GM18870 (cell line): ENCODE measurements at regions not wholly inside any gene's neighbourhood (a gene's known extent, or its start where the extent isn't known, plus 50 kb on each side); places are given as distances from the start of the nearest gene placed in this dataset.
A peak's percentile ranks its signal among the peaks of the same experiment; 100 is the strongest.

Experiments
- ATAC-seq: cut with Tn5 transposase; IDR thresholded peaks from one replicate; pipeline ENCODE4 v1.9.1; 2021; ENCODE audit warnings: moderate library complexity; ENCODE audit not compliant: unreplicated experiment

DNA sequence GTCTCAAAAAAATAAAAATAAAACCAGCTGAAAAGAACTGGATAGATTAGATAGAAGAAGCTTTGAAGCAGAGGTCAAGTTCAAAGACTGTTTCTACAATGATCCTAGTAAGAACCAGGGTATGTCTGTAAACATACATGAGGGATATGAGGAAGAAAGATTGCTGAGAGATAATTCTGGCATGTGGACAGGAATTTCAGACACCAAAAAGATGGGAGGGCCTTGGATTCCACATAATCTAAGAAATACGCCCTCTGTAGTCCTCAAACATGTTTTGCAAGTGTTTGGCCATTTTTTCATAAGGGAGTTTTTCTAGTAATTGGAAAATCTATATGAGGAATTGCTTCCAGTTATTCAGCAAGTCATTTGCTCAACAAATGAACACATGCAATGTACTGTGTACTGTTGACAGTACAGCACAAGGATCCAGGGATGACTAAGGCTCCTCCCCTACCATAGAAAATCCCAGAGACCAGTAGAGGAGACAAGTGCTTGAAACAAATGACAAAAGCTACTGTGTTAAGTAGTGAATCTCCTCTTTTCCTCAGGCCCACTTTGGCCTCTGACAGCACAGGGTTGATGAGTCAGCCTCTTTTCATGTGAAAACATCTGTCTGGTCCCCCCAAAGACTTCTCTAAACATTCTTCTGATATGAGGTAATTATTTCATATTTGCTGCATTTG lies 795.9 kb downstream of the MAFB start:
- no peak for ATAC-seq

DNA sequence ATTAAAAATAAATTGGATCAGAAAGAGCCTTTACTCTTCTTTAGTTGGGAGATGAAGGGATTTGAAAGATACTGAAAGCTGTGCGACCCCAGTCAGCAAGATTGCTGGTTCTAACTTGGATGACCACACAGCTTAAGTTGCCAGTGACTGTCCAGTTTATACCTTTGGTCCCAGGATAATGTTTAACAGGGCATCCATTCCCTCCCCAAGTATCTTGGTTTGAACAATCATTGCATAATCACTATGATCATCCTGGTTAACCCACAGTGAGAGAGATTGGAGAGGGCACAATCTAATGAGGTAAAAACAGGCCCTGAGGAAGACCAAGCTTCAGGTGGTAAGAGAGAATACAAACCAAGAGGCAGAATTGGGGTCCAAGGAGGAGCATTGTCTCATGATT lies 798.3 kb downstream of the MAFB start:
- no peak for ATAC-seq

DNA sequence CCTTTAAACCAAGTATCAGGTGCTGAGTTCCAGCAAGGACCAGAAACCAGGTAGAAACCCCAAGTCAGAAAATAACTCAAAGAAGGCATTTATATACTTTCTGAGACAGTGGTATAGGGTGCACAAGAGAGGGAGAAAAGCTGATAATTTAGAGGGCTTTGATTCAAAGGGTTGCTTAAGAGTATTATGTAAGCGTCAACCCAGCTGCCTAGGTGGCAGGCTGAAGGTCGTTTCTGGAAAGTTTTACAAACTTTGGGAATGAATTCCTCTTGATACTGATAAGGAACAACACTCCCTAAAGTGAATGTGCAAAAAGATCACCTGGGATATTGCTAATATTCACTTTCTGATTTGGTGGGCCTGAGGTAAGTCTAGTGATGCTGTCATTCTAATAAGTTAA lies 800.7 kb downstream of the MAFB start:
- ATAC-seq, result no peak

DNA sequence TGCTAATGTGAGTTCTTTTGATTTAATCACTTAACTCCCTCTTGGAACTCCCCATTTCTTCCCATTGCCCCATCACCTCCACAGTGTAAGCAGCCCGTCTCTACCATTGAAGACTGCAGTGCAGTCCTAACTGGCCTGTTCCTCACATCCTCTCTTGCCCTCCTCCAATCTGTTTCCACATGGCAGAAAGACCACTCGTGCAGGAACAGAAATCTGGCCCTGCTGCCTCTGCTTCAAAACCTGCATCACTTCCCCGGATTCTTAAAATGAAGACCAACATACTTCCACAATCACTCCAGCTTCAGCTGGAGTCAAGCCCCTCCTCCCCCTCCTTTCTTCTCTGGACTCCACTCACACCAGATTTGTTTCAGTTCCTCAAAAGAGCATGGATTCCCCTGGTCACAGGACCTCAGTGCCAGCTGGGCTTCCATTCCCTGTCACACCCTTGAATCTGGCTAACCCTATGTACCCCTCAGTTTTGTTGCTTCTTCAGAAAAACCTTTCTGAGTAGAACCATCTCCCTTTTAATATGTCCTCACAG lies 802.3 kb downstream of the MAFB start:
- ATAC-seq, result no peak

DNA sequence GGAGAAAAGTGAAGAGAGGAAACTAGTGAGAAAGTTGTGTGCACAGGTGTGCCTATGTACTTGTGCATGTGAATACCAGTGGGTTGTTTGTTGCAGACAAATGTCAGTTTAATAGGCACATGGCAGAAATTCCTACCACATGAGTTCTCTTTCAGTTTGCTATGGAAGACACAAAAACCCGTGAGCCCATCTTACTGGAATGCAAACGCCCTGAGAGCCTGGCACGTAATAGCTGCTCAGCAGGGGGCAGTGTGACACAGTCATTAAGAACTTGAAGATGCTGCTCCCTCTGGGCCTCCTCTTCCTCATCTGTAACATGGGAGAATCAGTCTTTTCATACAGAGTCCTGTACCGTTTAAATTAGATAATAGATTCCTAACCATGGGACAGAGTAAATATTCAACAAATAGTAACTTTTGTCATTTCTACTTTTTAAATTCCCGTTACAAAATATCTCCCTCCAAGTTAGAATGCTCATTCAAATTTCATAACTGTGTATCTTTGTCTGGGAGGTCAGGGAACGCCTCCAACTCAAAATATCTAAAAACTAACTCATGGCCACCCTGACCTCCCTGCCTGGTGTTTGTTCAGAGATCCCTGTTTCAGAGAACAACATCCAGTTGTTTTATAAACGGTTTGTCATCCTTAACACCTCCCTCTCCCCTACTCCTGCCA lies 802.9 kb downstream of the MAFB start:
- no peak for ATAC-seq

DNA sequence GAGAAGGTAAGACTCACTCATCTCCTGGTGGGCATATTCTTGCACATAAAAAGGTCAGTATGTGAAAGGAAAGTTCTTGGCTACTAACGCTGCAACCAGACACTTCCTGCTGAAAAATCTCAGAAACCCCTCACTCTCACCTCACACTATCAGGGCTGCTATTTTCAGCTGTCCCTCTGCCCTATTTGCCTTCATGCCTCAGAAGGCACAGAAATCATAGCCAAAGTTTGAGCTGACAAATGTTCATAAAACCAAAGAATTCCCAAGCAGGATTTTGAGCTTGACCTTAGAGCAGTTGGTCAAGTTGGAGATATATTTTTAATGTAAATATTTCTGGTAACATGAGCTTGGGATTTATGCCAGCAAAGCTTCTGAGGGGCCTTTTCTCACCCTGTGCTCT lies 806.2 kb downstream of the MAFB start:
- ATAC-seq, result no peak

DNA sequence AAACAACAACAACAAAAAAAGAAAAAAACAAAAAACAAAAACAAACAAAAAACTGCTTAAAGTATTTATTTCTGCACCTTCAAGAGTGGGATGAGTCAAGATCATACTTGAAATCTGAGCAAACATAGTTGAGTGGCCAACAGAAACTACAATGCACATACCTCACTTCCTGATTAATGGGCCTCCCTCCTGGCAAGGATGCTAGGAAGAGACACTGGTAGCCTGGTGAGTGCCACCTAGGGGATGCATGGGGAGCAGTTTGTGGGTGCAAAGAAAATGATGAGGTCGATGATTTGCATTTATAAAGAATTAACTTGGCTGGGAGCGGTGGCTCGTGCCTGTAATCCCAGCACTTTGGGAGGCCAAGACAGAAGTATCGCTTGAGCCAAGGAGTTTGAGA lies 808.1 kb downstream of the MAFB start:
- ATAC-seq, result no peak

DNA sequence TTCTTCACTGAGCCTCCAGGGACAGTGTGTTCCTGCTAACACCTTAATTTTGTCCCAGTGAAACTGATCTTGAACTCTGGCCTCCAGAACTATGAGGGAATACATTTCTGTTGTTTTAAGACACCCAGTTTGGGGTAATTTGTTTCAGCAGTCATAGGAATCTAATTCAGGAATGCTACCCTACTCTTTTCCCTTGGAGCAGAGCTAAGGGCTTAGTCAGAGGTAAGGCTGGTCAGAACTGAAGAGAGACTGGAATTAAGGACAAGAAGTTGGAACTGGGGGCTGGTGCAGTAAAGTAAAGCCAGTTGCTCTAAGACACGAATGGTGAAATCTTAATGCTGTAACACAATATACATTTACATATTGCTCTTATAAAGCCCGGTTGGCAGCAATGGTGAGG lies 809.7 kb downstream of the MAFB start:
- ATAC-seq, result no peak

DNA sequence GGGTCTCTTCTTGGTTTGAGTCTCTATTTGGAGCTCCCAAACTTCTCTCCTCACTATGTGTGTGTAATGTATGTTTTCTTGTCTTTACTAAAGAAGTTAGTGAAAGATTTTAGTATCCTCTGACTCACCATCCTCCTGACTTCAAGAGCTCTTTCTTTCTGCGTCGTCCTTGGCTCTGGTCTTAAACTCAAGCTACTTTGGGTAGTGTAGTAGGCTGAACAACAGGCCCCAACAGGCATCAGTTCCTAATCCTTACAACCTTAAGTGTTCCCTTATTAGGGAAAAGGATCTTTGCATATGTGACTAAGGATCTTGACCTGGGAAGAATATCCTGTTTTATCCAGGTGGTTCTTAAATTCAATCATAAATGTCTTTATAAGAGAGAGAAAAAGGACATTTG lies 810.2 kb downstream of the MAFB start:
- no peak for ATAC-seq

DNA sequence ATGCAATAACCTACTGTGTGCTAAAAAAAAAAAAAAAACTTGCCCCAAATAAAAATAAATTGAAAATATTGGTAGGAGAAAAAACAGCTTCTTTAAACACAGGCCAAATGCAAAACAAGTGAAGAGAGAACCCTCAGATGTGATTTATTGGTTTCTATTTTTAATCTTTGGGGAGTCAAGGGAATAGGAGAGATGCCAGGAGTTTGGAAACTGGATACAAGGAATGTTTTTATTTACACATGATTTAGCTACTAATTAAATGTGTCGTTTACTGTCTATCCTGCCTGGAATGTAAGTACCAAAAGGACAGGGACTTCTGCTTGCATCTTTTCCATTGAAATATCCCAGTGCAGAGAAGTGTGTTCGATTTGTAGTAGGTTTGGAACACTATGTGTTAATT lies 810.7 kb downstream of the MAFB start:
- no peak for ATAC-seq

DNA sequence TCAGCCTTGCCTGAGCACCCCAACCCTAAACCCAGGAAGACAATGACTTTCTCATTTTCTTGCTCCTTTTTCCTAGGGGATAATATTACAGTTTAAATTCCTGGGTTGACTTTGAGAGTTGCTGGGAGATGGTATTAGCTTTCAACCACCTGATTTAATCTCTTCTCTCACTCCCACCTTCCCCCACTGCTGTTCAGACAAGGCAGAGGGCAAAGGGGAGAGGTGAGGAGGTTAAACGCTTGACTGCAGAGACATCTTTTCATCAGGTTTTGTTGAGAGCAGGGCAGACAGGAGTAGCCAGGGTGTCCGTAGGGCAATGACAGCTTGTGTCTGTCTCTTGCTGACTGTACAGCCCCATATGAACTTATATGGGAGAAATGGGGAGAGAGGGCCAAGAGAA lies 811.2 kb downstream of the MAFB start:
- no peak for ATAC-seq

DNA sequence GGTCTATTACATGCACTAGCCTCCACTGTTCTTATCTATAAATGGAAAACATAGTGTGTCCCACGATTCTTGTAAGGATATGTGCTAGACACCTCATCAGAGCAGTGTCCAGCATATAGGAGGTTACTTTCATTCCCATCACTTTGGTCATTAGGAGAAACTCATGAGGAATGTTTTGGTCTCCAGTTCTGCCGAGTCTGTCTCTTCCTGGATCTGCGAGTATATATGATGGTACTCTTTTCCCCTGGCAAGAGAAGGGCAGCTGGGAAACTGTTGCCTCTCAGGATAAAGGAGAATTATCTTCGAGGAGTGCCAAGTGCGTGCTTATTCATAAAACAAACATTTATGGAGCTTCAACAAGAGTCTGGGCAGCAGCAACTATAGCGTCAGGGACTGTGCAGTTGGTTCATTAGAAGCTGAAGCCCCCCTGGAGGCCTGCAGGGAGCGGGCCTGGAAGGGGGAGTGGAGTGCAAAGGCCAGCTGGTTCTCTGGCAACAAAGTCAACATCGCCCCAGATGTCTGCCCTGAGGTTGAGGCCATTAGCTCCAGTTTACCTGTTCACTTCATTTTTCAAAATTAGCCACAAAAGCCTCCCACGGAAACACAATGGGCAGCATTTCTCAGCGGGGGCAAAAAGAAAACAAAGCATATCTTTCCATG lies 811.9 kb downstream of the MAFB start:
- no peak for ATAC-seq

DNA sequence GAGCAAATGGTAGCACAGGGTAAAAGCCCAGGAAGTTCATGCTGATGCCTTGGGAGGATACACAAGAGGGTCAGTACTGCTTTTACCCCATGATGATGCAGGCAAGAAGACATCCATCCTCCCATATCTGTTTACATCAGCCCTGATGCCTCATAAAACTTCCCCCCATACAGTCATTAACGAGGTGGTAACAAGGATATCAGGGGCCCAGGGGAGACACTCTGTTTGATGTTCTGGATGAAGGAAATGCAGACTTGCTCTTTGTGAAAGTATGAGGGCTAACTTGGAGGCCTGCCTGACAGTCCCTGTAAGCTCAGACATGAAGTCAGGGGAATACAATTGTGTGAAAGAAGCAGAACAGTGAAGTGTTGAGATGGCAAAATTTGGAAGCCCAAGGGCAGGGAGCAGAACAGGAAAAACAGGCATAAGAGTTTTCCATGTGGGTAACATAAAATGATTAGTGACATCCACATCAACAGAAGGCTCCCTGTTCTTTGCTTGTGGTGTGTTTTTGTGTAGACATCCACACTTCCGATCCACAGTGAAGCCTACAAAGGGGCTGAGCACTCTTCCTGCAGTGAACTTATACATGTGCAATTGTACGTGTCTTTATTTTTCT lies 813.4 kb downstream of the MAFB start:
- ATAC-seq, result no peak

DNA sequence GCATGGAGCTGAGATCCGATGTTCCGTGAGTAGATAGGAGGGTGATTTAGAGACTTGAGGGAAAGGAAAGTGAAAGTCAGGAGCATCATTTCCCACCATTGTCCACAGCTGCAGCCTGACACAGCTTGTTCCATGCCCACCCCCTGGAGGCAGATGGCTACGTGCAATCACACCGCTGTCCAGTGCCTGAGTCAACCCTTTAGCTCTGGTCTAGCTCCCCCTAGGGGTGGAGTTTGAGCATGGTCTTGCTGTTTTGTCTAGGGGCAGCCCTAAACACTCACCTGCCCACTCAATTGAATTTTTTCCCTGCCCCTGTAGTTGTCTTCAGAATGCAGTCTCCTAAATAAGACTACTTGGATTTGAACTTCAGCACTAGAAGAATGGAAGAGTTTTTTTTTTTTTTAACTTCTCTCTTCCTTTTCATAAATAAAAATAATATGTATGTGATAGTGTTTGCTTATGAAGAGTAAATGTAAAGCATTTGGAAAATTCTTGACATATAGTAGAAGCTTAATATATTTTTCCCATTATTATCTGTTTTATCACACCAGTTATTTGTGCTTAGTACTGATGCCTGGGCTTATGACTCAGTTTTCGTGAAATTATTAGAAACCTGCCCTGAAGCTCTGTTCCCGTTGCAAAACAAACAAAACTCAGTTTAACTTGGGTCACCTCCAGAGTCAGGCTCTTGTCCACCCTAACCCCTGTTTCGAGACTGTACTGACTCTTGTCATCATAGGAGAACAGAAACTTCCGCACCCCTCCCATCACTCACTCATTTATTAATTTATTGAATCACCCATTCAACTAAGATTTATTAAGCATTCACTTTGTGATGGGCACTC lies 814.8 kb downstream of the MAFB start:
- ATAC-seq, result peak; percentile 67

DNA sequence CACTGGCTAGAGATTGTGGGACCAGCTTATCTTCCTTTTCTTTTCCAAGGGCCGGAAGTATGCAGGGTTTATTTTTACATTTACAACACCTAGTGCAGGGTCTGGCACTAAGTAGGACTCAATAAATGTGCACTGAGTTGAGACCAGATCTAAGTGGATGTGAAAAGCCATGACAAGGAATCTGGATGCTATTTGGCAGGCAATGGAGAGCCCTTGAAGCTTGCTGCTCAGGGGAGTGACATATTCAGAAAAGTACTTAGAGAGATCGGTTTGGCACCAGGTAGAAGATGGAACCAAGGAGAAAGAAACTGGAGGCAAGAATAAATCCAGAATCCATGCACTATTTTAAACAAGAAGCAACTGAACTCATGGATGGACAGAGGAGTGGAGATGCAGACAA lies 815.8 kb downstream of the MAFB start:
- no peak for ATAC-seq

DNA sequence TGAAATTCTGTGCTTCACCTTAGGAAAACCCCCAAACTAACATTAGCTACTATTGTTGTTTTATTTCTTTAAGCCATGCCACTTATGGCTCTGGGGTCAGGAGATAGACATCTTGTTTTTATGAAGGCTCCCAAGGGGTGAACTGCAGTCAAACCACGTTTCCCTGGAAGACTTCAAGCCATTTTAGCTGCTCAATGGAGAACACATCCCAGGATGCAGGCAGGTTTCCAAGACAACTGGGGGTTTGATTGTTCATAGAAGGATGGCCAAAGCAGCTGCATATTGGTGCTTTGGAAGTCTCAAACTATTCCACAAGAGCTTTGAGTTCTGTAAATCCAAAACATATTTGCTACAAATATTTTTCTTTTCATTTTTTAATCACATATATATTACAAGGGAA lies 818.0 kb downstream of the MAFB start:
- ATAC-seq, result no peak

DNA sequence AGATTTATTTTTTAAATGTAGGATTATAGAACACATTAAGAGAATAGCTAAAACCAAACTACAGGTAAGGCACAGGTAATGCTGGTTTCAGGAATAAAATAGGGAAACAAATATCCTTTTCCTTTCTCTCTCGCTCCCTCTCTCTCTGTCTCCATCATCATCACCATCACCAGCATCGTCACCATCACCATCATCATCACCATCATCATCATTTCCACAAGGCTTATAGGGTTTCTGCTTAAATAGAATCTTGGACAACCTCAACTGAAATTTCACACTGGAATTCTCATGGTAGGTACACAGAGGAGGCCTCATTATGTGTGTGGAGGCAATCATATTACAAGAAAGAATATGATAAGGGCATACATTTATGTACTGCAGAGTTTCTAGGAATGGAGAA lies 823.6 kb downstream of the MAFB start:
- no peak for ATAC-seq

DNA sequence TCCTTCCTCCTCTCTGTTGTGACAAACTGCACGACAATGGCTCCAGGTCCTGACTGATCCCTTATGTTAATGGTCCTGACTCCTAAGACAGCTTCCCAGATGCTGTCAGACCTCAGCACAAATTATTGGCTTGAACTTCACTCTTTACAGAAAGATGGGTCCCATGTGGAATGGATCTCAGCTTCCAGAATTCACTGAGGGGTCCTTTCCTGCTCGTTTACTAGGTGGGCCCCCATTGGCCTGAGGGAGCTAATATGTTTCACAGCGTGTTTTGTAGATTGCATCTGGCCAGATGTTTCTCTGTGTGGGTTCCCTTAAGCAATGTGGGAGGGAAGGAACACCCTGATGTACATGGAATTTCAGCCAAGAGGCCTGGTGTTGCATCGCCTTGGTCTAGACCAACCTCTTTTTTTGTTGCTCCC lies 826.6 kb downstream of the MAFB start:
- ATAC-seq, result no peak

DNA sequence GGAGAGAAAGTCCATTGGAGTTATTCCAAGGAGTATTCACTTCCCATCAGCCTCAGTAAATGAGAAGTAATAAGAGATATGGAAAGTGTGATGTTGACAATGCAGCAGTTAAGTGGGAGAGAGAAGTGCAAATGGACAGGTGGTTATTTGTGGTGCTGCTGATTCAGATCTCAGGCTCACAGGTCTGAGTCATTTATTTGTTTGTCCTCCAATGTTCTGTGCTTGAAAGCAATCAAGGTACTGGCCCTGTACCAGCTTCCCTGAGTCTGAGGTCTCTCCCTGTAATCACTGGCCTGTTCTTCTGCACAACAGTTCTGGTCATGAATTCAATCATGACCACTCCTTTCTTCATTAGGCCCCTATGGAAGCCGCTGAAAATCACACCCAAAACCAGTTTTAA lies 827.7 kb downstream of the MAFB start:
- no peak for ATAC-seq

DNA sequence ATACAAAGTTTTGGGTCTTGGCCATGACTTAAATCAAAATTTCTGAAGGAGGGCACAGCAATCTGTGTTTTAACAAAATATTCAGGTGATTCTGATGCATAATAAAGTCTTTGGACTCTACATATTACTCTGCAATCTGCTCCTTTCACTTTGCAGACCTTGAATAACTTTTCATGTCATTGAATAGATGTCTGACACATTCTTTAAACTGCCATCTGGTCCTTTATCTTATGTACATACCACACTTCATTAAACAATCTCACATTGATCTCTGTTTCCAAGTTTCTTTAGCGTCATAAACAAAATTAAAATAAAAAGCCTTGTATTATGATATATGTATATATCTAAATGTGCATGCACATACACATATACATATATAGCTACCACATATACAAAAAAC lies 831.2 kb downstream of the MAFB start:
- ATAC-seq, result no peak

DNA sequence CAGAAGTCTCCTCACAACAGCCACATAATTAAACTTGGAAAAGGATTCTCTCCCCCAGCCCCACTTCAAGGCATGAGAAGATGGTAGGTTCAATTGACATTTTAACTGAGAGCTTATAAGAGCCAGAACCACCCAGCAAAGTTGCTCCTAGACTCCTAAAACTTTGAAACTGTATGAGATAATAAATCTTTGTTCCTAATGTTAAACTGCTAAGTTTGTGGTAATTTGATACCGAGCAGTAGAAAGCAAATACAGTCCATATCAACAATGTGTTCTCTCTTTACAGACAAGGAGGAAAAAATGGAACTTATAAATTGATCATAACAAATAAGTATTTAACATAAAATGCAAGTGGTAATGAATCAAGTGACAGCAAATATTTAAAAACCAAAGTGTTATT lies 831.8 kb downstream of the MAFB start:
- no peak for ATAC-seq
